ENCODE measurements at regions not wholly inside any gene's neighbourhood (a gene's known extent, or its start where the extent isn't known, plus 50 kb on each side); places are given as distances from the start of the nearest gene placed in this dataset.

DNA sequence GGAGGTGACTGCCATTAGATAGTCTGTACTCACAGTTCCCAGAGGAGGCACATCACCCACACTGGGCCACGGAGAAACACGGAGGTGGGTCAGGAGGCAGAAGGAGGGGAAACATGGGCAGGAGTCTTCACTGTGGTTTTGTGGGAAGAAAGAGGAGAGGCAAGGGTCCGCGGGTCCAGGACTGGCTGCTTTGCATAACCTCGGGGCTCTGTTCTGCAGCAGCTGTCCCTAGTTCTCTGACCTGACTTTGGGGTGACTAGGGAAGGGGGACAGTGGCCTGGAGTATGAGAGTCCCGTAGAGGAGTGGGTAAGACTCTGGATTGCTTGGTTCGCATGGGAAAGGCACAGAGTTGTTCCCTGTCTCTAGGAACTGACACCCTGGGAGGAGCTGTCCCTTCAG lies 238.3 kb upstream of the RAB6C start:
- no peaks in the 10 kb centered on the region for H3K36me3 Mint-ChIP-seq
- H3K9me3 Mint-ChIP-seq, result no peaks in the 10 kb centered on the region
- H3K27ac Mint-ChIP-seq, result no peak overlapping the region
- H3K4me1 Mint-ChIP-seq, result no peaks in the 10 kb centered on the region
- H3K27me3 Mint-ChIP-seq (ENCODE audit: low read depth in 3 of 3), result peaks cover 0 to 2% (median 0%) of the 10 kb centered on the region in 3 donors
- no peak for DNase-seq
- no peak overlapping the region for H3K4me3 Mint-ChIP-seq

DNA sequence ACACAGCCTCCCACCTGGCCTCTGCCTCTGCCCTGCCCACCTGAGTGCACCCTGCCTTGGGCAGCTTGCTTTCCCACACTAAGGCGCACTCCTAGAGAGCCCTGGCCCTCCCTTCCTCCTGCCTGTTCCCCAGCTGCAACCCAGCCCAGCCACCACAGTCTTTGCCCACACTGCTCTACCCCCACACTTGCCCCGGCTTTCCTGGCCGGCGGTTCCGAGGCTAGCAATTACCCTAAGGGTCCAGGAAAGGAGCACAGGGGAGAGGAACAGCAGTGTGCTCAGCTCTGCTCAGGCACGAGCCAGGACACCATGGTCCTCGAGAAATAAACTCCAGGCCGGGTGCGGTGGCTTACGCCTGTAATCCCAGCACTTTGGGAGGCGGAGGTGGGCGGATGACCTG lies 237.8 kb upstream of the RAB6C start:
- no peaks in the 10 kb centered on the region for H3K36me3 Mint-ChIP-seq
- no peaks in the 10 kb centered on the region for H3K4me1 Mint-ChIP-seq
- no peaks in the 10 kb centered on the region for H3K9me3 Mint-ChIP-seq
- no peak overlapping the region for H3K27ac Mint-ChIP-seq
- peaks cover 0 to 2% (median 0%) of the 10 kb centered on the region in 3 donors for H3K27me3 Mint-ChIP-seq (ENCODE audit: low read depth in 3 of 3)
- DNase-seq, result no peak
- H3K4me3 Mint-ChIP-seq, result no peak overlapping the region

DNA sequence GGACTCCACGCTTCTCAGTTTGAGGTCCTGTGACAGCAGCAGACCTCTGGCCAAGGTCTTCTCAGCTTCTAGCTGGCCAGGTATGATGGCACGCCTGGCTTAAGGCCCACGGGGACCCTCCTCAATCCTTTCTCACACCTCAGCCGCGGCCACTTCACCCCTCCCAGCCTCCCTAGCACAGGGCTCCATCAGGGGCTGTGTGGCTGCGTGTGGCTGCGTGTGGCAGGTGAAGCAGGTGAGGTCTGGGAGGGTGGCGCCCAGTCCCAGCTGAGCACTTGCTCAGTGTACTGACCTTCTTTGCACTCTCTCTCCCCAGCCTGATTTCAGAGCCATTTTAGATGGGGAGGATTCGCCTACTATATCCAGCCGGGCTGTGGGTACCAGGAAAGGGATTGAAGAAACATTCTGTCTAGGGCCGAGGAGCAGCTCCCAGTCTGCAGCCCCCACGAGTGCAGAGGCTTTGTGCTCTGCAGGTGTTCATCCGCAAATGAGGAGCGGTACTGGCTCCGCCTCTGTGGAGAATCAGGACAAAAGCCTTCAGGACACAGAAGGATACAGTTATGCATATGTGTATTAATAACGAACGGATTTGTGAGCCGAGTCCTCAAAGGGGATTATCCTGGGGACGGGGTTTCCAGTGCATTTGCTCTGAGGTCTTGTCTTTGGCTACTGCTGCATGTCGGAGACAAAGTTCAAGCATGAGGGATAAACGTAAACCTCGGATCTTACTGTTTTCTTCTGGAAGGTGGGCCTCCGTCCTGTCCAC lies 236.9 kb upstream of the RAB6C start:
- Mint-ChIP-seq H3K4me3 (no peak overlapping the region), H3K36me3 (no peaks in the 10 kb centered on the region), H3K4me1 (no peaks in the 10 kb centered on the region), H3K27ac (no peak overlapping the region), H3K9me3 (no peaks in the 10 kb centered on the region), H3K27me3 (ENCODE audit: low read depth in 3 of 3) (peaks cover 0 to 2% (median 0%) of the 10 kb centered on the region in 3 donors)
- no peak for DNase-seq

DNA sequence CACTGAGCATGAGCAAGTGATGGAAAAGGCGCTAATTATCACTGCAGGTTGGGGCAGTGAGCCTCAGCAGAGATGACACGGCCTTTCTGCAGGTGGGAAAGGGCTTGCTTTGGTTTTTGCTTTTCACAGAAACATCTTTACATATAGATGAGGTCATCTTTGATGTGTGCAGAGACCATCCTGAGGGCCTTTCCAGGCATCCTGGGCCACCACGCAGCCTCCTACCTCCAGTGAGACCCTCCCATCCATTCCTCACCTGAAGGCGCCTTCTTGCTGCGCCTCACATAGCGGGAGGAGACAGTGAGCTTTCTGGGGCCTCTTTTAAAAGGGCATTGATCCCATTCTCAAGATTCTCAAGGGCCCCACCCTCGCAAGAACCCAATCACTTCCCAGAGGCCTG lies 235.3 kb upstream of the RAB6C start:
- H3K27me3 Mint-ChIP-seq (ENCODE audit: low read depth in 3 of 3), result no peaks in the 10 kb centered on the region
- no peaks in the 10 kb centered on the region for H3K36me3 Mint-ChIP-seq
- H3K9me3 Mint-ChIP-seq, result no peaks in the 10 kb centered on the region
- H3K27ac Mint-ChIP-seq, result no peak overlapping the region
- H3K4me1 Mint-ChIP-seq, result no peaks in the 10 kb centered on the region
- no peak for DNase-seq
- H3K4me3 Mint-ChIP-seq, result no peak overlapping the region

DNA sequence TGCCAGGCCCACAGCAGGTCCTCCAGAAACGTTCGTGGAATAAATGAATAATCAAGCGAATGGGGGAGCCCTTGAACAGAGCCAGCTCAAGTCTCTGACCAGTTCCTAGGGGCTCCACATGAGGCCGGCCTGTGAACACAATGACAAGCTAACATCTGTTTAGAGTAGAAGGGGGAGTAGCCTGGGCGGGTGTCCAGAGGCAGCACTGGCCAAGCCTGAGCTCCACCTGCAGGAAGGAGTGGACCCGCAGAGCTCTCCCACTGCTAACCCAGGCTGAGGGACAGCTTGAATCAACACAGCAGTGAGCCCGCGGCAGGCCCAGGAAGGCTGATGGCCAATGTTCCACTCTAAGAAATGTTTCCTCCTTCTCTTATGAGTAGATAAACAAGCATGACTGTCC lies 234.8 kb upstream of the RAB6C start:
- no peaks in the 10 kb centered on the region for H3K27me3 Mint-ChIP-seq (ENCODE audit: low read depth in 3 of 3)
- no peaks in the 10 kb centered on the region for H3K36me3 Mint-ChIP-seq

DNA sequence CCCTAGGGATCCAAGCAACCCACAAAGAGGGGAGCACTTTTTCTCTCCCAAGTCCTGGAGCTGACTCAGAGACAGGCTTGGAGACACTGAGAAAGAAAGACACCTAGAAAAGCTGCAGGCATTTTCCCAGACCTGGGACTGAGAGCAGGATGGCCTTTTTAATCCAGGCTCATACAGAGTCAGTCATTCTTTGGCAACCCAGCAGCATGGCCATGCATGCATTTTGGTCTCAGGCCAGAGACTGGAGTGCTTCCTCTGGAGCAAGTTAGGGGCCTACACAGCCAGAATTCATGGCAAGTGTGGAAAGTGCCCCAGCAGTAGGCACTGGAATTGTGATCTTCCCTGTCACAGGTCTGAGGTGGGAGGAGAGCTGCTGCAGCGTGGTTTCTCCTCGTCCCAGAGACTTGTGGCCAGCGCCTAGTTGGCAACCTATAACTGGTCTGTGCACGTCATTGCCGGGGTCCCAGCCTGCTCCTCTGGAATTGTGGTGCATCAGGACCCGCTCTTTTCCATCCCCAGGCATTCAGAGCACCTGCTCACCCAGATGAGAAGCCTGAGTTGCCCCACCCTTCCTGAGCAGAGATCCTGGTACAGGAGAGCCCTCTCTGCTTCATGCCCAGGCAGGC lies 231.9 kb upstream of the RAB6C start:
- no peak overlapping the region for H3K4me3 Mint-ChIP-seq
- no peak overlapping the region for H3K27ac Mint-ChIP-seq
- H3K4me1 Mint-ChIP-seq, result no peaks in the 10 kb centered on the region
- no peaks in the 10 kb centered on the region for H3K9me3 Mint-ChIP-seq
- H3K36me3 Mint-ChIP-seq, result no peaks in the 10 kb centered on the region
- H3K27me3 Mint-ChIP-seq (ENCODE audit: low read depth in 3 of 3), result no peaks in the 10 kb centered on the region
- no peak for DNase-seq

More for the DNA sequence above, 234.8 kb upstream of the RAB6C start:
- H3K9me3 Mint-ChIP-seq, result no peaks in the 10 kb centered on the region
- H3K4me3 Mint-ChIP-seq, result no peak overlapping the region
- DNase-seq, result no peak
- H3K4me1 Mint-ChIP-seq, result no peaks in the 10 kb centered on the region
- H3K27ac Mint-ChIP-seq, result no peak overlapping the region

DNA sequence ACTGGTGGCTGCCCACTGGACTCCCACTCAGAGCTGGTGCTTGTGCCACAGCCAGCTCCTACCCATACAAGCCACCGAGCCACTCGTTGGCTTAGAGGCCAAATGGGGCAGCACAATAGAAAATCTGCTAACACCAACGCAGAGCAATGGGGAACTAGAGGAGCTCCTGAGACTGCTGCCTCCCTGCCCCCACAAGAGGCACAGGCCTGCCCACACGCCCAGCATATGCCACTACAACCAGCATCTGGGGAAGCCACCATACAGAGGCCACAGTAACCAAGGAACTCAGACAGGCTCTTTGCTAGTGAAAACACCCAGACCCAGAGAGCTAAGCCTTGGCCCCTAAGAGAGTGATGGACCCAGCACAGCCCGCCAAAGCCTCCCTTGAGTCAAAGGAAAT lies 231.2 kb upstream of the RAB6C start:
- no peak overlapping the region for H3K27ac Mint-ChIP-seq
- H3K36me3 Mint-ChIP-seq, result no peaks in the 10 kb centered on the region
- DNase-seq, result no peak
- H3K4me3 Mint-ChIP-seq, result no peak overlapping the region
- H3K4me1 Mint-ChIP-seq, result no peaks in the 10 kb centered on the region
- no peaks in the 10 kb centered on the region for H3K9me3 Mint-ChIP-seq
- H3K27me3 Mint-ChIP-seq (ENCODE audit: low read depth in 3 of 3), result peaks cover 0 to 2% (median 0%) of the 10 kb centered on the region in 3 donors

DNA sequence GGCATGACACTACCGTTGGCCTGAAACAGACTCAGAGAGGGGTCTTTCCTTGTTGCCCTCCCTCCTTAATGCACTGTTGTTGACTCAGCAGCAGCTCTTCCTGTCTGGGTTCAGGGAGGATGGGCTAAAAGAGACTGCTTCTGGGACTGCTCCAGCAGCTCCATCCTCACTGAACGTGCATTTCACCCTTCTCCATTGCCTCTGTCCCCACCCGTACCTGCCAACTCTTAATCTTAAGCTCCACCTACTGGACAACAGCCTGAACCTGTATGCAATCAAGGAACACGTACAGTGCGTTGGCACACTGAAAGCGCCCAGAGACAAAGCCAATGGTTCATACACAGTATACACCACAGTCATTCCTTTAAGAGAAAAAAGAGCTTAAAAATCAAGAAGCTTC lies 230.8 kb upstream of the RAB6C start:
- H3K9me3 Mint-ChIP-seq, result no peaks in the 10 kb centered on the region
- DNase-seq, result no peak
- no peak overlapping the region for H3K4me3 Mint-ChIP-seq
- no peak overlapping the region for H3K27ac Mint-ChIP-seq
- H3K27me3 Mint-ChIP-seq (ENCODE audit: low read depth in 3 of 3), result peaks cover 0 to 3% (median 0%) of the 10 kb centered on the region in 3 donors
- no peaks in the 10 kb centered on the region for H3K36me3 Mint-ChIP-seq
- no peaks in the 10 kb centered on the region for H3K4me1 Mint-ChIP-seq

DNA sequence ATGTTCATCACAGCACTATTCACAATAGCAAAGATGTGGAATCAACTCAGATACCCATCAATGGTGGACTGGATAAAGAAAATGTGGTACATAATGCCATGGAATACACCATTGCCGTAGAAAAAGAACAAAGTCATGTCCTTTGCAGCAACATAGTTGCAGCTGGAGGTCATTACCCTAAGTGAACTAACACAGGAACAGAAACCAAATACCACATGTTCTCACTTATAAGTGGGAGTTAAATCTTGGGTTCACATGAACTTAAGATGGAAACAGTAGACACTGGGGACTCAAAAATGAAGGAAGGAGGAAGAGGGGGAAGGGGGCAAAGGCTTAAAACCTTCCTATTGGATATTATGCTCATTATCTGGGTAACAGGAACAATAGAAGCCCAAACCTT lies 228.1 kb upstream of the RAB6C start:
- Mint-ChIP-seq H3K9me3 (no peaks in the 10 kb centered on the region), H3K27me3 (ENCODE audit: low read depth in 3 of 3) (peaks cover 0 to 3% (median 0%) of the 10 kb centered on the region in 3 donors)
- DNase-seq, result no peak

DNA sequence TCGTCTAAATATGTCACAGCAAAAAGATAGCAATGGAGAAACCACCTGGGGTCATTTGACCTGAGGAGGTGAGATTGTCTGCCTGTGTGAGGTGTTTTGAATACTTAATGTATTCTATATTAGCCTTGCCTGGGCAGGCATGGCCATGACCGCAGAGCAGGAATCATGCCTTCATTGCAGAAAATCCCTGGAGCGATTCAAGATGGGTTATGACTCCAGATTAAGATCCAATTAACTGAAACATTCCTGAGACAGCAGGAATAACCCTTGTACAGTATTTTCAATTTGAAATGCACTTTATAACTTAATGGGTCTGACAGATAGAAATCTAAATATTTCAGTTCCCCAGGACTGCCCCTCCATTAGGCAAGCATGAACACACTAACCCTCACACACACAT lies 227.3 kb upstream of the RAB6C start:
- no peak for DNase-seq
- no peaks in the 10 kb centered on the region for H3K9me3 Mint-ChIP-seq
- no peaks in the 10 kb centered on the region for H3K36me3 Mint-ChIP-seq
- no peaks in the 10 kb centered on the region for H3K4me1 Mint-ChIP-seq
- H3K4me3 Mint-ChIP-seq, result no peak overlapping the region
- H3K27ac Mint-ChIP-seq, result no peak overlapping the region
- peaks cover 0 to 3% (median 0%) of the 10 kb centered on the region in 3 donors for H3K27me3 Mint-ChIP-seq (ENCODE audit: low read depth in 3 of 3)

More for the DNA sequence above, 228.1 kb upstream of the RAB6C start:
- Mint-ChIP-seq H3K4me3 (no peak overlapping the region), H3K4me1 (no peaks in the 10 kb centered on the region), H3K36me3 (no peaks in the 10 kb centered on the region), H3K27ac (no peak overlapping the region)

DNA sequence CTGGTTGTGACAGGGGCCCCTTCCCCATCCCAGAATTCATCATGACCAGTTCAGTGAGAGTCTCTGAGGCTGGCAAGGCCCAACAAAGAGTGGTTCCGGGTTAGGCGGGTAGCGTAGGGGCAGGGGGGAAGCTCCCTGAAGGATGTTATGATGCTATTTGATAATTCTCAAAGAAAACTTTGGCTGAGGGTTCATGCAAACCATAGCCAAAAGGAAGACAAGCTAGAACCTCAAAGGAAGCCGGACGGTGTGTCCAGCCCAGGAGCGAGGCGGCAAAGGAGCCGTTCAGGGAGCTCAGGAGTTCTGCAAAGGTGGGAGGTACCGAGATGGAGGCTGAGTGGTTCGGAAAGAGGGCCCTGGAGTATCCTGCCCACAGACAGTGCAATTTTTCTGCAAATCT lies 226.8 kb upstream of the RAB6C start:
- no peak overlapping the region for H3K4me3 Mint-ChIP-seq
- DNase-seq, result no peak
- no peaks in the 10 kb centered on the region for H3K36me3 Mint-ChIP-seq
- H3K4me1 Mint-ChIP-seq, result no peaks in the 10 kb centered on the region
- H3K9me3 Mint-ChIP-seq, result no peaks in the 10 kb centered on the region
- no peak overlapping the region for H3K27ac Mint-ChIP-seq
- H3K27me3 Mint-ChIP-seq (ENCODE audit: low read depth in 3 of 3), result peaks cover 0 to 3% (median 0%) of the 10 kb centered on the region in 3 donors

DNA sequence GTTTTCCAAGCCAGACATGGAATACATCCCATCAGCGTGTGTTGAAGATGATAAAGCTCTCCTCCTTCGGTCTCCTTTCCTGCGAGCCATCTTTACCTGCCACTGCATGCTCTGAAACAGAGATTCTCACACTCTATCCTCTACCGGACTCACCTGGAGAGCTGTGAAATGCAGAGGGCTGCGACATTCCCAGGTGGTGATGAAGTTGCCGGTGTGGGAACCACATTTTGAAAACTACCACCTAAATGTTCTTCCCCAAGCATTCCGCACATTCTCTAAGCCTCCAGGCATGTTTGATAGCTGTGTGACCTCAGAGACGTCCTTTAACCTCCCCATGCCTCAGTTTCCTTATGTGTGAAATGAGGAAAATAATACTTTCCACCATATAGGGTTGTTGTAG lies 226.2 kb upstream of the RAB6C start:
- H3K9me3 Mint-ChIP-seq, result no peaks in the 10 kb centered on the region
- H3K27ac Mint-ChIP-seq, result no peak overlapping the region
- peaks cover 0 to 4% (median 3%) of the 10 kb centered on the region in 3 donors for H3K27me3 Mint-ChIP-seq (ENCODE audit: low read depth in 3 of 3)
- no peaks in the 10 kb centered on the region for H3K36me3 Mint-ChIP-seq
- no peaks in the 10 kb centered on the region for H3K4me1 Mint-ChIP-seq
- DNase-seq, result no peak
- no peak overlapping the region for H3K4me3 Mint-ChIP-seq

DNA sequence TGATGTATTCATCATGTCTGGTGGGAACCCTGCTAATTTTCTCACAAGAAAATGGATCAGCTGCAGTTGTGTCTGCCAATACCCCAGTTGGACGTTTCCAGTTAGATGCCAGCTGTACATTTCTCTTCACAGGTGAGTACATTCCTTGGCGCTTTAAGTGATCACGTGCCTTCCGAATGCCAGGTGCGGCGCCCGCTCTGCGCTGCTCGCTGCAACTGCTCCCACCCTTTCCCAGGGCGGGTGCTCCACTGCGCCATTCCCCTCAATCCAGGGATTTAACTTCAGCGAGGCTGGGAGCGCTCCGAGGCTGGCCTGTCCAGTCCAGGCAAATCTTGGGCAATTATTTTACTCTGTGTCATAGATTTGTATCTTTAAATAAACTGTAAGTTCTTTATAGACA lies 225.0 kb upstream of the RAB6C start:
- no peak for DNase-seq
- peaks cover 0 to 5% (median 4%) of the 10 kb centered on the region in 3 donors for H3K27me3 Mint-ChIP-seq (ENCODE audit: low read depth in 3 of 3)
- no peaks in the 10 kb centered on the region for H3K4me1 Mint-ChIP-seq
- no peak overlapping the region for H3K4me3 Mint-ChIP-seq
- no peaks in the 10 kb centered on the region for H3K9me3 Mint-ChIP-seq
- no peaks in the 10 kb centered on the region for H3K36me3 Mint-ChIP-seq
- H3K27ac Mint-ChIP-seq, result no peak overlapping the region

DNA sequence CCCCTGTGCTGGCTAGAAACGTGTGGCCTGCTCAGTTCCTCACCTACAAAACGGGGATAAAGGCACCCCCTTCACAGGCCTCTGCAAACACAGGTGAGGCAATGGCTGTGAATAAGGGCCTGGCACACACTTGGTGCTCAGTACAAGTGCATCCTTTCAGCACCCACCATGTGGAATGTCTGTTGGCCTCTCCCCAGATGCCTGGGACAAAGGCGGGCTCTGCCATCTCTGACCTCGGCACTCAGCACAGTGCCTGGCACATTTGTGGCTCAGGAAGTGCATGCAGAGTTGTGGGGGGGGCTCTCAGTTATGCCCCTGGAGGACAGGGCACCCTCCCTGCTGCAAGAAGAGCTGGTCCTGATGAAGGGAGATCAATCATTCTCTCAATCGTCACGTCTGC lies 224.6 kb upstream of the RAB6C start:
- Mint-ChIP-seq H3K27ac (no peak overlapping the region), H3K27me3 (ENCODE audit: low read depth in 3 of 3) (peaks cover 0 to 5% (median 4%) of the 10 kb centered on the region in 3 donors), H3K36me3 (no peaks in the 10 kb centered on the region), H3K9me3 (no peaks in the 10 kb centered on the region), H3K4me1 (no peaks in the 10 kb centered on the region), H3K4me3 (no peak overlapping the region)
- no peak for DNase-seq

DNA sequence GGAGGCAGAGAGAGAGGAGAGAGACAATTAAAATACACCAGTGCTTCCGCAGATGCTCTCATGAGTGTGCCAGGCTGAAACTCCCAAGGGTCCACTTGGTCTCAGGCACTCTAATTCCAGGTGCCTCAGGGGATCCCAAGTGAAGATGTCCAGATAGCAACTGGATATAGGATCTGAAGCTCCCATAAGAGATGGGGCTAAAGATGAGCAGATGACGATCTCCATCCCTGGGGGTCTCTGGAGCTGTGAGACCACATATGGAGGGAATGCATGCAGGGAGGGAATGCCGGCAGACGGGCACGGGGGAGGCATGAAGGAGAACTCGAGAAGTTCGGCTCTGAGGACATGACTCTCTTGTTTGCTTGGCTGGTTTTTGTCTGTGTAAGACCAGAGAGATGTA lies 223.7 kb upstream of the RAB6C start:
- H3K4me3 Mint-ChIP-seq, result no peak overlapping the region
- H3K36me3 Mint-ChIP-seq, result no peaks in the 10 kb centered on the region
- H3K27ac Mint-ChIP-seq, result no peak overlapping the region
- peaks cover 0 to 5% (median 4%) of the 10 kb centered on the region in 3 donors for H3K27me3 Mint-ChIP-seq (ENCODE audit: low read depth in 3 of 3)
- no peaks in the 10 kb centered on the region for H3K4me1 Mint-ChIP-seq
- no peaks in the 10 kb centered on the region for H3K9me3 Mint-ChIP-seq
- DNase-seq, result no peak
